NCI-H82 treated with DMSO at 0.1 percent for 48 hours (cell line): ENCODE measurements at regions not wholly inside any gene's neighbourhood (a gene's known extent, or its start where the extent isn't known, plus 50 kb on each side); places are given as distances from the start of the nearest gene placed in this dataset.
A peak's percentile ranks its signal among the peaks of the same experiment; 100 is the strongest.
"Not testable (repeated sequence)": the region's sequence is repeated elsewhere in the genome, so short reads cannot be mapped to it uniquely, and the experiment has no call there.

Experiments used
- DNase-seq: peaks from one replicate; lab custom pipeline; 2025; ENCODE audit not compliant: unreplicated experiment; lab: John Stamatoyannopoulos, UW

- no peak for DNase-seq
Observed at GRCh38 chr11:71182791-71183677, 69.3 kb downstream of the SHANK2 start.

- DNase-seq = no peak
Observed at GRCh38 chr11:71181566-71181965, 70.8 kb downstream of the SHANK2 start.

- no peak for DNase-seq
Observed at GRCh38 chr11:71180694-71181470, 71.5 kb downstream of the SHANK2 start.

GRCh38 chr11:71179877-71180605 lies 72.3 kb downstream of the SHANK2 start:
- DNase-seq = no peak

- no peak for DNase-seq
Observed at GRCh38 chr11:71178076-71178475, 74.3 kb downstream of the SHANK2 start.

- no peak for DNase-seq
Observed at GRCh38 chr11:71176812-71177211, 75.6 kb downstream of the SHANK2 start.

- no peak for DNase-seq
Observed at GRCh38 chr11:71173709-71174108, 78.7 kb downstream of the SHANK2 start.

- DNase-seq = no peak
Observed at GRCh38 chr11:71172680-71173079, 79.7 kb downstream of the SHANK2 start.

GRCh38 chr11:71171576-71171975 lies 80.8 kb downstream of the SHANK2 start:
- DNase-seq = no peak

GRCh38 chr11:71170624-71171423 lies 81.6 kb downstream of the SHANK2 start:
- no peak for DNase-seq

- DNase-seq = no peak
Observed at GRCh38 chr11:71169313-71169712, 83.1 kb downstream of the SHANK2 start.

GRCh38 chr11:71167814-71168213 lies 84.6 kb downstream of the SHANK2 start:
- DNase-seq = not testable (repeated sequence)

GRCh38 chr11:71165771-71166170 lies 86.6 kb downstream of the SHANK2 start:
- DNase-seq = no peak

GRCh38 chr11:71164621-71165020 lies 87.8 kb downstream of the SHANK2 start:
- no peak for DNase-seq

GRCh38 chr11:71164186-71164585 lies 88.2 kb downstream of the SHANK2 start:
- DNase-seq = no peak

GRCh38 chr11:71163371-71163770 lies 89.0 kb downstream of the SHANK2 start:
- no peak for DNase-seq

GRCh38 chr11:71158936-71159335 lies 93.4 kb downstream of the SHANK2 start:
- DNase-seq = no peak

GRCh38 chr11:71157676-71158075 lies 94.7 kb downstream of the SHANK2 start:
- DNase-seq = not testable (repeated sequence)

- DNase-seq = peak; percentile 38
Observed at GRCh38 chr11:71156301-71156700, 96.1 kb downstream of the SHANK2 start.

GRCh38 chr11:71155846-71156245 lies 96.5 kb downstream of the SHANK2 start:
- DNase-seq = no peak
